HG02981 (cell line): ENCODE measurements at regions not wholly inside any gene's neighbourhood (a gene's known extent, or its start where the extent isn't known, plus 50 kb on each side); places are given as distances from the start of the nearest gene placed in this dataset.

Experiments
- ATAC-seq: cut with Tn5 transposase; IDR thresholded peaks from one replicate; pipeline ENCODE4 v1.9.1; 2021; ENCODE audit warnings: mild to moderate bottlenecking, moderate library complexity; ENCODE audit not compliant: unreplicated experiment

DNA sequence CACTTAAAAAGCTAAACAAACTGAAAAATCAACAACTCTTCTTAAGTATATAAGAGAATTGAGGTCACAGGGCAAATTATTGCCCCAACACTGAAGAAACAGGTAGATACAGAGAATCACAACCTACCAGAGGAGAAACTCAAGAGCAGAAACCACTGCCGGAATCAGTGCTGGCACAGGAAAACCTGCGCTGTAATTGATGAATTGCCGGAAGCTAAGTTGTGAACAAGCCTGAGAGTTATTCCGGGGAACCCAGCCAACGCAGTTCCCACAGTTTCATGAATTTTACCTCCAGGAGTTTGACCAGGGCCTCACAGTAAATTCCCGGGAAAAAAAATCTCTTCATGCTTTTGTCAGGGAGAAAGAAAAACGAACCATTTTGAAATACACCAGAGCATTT is 657.1 kb upstream of the BRINP3 start:
- no peak for ATAC-seq

DNA sequence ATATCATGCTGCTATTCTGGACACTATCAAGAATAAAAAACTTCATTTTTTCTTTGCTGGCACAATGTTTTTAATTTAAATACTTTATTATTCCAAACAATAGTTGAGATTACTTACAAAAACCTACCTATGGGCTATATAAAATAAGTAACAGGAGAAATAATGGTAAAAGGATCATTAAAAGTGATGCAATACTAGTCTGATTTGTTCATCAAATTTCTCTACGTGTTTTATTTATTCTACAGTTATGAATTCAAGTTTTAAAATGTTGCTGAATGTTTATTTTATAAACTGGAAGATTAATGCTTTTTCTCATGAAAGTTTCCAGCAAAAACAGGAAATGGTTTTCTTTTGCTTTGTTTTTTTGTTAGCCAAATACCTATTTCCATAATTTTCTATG is 662.4 kb upstream of the BRINP3 start:
- no peak for ATAC-seq

DNA sequence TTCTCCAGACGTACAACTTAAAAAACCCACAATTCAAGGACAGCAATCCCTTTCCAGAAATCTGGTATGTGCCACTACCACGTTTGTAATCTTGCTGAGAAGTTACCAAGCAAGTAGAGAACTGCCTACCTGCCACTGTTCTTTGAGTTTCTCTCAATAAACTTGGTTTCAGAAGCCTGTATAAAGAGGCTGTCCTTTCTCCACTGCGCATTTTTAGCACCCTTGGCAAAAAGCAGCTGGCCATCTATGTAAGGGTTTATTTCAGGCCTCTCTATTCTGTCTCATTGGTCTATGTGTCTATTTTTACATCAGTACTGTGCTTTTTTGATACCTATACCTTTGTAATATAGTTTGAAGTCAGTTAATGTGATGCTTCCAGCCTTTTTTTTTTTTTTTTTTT is 665.1 kb upstream of the BRINP3 start:
- no peak for ATAC-seq

DNA sequence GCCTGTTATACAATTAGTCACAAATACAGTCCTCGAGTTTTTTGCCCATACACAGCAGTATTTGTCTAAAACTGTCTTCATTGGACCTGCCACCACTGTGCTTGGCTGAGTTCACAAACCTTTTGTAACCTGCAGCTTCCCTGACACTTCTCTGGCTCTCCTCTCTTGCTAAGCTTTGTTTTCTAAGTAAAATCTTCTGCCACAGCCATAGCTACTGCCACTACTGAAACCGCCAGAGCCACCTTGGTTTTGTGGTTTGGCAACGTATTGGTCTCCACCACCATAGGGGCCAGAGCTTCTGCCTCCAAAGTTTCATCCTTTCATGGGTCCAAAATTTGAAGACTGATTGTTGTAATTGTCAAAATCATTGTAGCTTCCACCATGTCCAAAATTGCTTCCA is 668.2 kb upstream of the BRINP3 start:
- ATAC-seq, result no peak

DNA sequence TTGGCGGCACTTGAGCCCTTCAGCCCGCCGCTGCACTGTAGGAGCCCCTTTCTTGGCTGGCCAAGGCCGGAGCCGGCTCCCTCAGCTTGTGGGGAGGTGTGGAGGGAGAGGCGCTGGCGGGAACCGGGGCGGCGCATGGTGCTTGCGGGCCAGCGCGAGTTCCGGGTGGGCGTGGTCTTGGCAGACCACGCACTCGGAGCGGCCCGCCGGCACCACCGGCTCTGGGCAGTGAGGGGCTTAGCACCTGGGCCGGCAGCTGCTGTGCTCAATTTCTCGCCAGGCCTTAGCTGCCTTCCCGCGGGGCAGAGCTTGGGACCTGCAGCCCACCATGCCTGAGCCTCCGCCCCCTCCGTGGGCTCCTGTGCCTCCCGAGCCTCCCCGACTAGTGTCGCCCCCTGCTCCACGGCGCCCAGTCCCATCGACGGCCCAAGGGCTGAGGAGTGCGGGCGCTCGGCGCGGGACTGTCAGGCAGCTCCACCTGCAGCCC is 673.7 kb upstream of the BRINP3 start:
- no peak for ATAC-seq

DNA sequence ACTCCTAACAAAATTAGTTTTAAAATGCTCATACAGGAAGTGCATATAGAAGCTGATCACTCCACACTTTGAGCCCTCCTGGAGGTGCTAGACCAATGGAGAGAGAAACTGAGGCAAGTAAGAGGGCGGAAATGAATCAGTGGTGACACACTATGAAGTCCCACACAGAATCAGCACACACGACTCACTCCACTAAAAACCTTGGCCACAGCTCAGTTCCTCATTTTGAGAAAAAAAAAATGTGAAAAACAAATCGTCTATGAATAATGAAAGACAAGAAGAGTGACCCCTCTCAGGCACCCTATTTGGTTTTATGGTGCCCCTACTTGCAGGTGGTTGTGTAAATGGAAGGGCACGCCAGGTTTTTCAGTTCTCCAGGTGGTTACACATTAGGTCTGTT is 675.1 kb upstream of the BRINP3 start:
- no peak for ATAC-seq

DNA sequence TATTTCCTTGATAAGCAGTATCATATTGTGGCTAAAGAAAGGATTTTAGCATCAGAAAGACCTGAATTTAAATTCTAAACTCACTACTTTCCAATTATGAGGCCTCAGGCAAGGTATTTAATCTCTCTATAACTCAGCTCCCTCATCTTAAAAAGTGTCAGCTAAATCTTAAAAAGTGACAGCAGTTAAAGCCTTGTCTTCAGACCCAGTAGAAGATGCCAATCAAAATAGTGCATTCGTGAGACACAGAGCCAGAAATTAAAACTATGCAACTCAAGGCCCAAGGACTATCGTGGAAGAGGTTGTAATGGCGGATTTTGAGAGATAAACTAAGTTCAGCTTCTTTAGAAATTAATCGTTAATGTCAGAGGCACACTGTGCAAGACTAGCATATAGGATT is 677.5 kb upstream of the BRINP3 start:
- ATAC-seq, result no peak

DNA sequence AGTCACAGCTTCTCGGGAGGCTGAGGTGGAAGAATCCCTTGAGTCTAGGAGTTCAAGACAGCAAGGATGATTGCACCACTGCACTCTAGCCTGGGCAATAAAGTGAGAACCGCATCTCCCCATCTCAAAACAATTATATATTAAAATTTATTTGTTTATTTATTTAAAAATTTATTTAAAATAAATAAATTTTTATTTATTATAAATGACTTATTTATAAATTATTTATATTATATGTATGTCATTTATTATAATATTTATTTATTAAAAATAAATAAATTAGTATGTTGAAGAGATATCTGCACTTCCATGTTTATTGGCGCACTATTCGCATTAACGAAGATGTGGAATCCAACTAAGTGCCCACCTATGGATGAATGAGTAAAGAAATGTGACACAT is 683.2 kb upstream of the BRINP3 start:
- ATAC-seq, result no peak

DNA sequence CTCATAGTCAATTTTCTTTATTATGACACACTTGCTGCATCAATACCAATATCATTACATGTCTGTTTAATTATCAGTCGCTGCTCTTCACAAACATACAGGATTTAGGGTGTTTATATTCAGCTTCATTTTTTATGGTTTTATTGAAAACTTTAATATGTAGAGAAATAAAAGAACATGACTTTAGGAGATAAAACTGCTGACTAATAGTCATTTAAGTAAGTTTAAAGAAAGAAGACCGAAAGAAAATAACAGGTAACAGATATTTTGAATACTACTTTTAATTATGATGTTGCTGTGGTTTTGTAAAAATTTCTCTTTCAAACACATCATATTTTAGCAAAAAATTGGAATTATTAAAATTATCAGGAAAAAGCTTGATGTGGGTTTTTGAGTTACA is 685.1 kb upstream of the BRINP3 start:
- no peak for ATAC-seq

DNA sequence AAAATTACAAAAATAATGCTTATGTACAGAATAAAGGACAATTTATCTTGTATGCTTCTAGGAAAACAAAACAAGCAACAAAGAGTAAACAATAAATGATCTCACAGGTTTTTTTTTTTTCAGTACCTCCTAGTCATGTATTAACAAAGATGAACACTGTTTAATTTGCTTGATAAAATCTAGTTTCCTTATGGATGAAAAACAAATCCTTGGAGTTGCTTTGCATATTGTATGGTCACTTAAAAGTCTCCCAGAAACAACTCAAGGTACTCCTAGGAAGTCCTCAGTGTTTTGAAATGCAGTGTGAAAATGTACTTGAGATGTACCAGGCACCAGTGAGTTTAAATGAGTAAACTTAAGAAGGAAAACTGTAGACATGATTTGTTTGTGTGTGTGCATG is 686.0 kb upstream of the BRINP3 start:
- no peak for ATAC-seq

DNA sequence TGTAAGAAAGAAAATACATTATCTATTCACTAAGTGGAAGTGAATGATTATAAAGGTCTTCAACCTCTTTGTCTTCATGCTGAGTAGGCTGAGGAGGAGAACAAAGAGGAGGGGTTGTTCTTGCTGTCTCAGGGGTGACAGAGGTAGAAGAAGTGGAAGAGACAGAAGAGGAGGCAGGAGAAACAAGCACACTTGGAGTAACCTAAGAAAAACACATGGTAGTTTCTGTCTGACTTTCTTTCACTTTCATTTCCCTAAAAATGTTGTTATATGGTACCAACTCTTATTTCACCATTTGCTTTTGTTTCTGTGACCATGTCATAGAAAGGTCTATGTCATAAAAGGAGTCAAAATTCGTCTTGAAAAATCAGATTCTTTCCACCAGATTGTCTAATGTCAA is 696.6 kb upstream of the BRINP3 start:
- peak; percentile 98 for ATAC-seq

DNA sequence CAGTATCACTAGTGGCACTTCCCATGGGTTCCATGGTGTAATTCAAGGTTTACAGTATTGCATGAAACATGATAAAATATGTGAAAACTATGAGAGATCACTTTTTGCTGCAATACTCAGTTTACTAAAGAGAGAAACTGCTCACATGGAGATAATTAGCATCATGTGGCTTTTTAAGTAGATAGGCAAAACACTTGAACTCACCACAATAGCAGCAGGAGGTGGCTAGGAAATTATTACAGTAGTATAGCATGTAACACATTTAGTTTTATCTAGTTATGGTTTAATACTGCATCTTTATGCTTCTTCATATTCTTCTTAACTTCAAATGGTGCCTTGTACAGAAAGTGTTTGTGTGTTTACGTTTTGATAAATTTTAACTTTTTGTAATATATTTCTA is 698.5 kb upstream of the BRINP3 start:
- ATAC-seq, result no peak

DNA sequence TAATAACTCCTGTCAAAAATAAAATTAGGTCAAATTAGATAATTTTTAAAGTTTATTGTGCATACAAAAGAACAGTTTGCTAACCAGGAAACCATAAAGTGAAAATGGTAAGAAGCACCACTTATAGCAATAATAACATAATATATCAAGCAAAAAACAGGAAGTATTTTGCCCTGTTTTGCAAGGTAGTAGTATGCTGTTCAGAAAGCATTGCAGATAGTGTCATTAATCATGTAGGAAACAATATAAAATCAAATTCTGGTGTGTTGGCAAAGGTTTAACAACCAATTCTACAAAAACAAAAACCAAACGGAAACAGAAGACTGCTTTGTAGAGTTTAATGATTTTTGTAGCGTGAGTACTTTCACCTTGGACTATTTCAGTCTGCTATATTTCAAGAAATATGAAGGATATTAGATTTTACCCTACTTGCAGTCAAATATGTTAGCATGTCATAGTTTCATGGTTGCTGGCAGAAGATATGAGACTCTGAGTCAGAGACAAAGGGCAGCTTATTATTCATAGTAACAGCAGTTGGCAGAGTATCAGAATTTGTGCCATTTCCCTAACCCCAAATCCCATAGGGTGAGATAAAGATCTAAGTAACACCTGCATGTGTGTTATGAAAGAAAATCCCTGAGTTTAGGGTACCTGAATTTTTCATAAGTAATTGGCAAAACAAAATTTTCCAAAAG is 729.0 kb upstream of the BRINP3 start:
- ATAC-seq, result no peak

DNA sequence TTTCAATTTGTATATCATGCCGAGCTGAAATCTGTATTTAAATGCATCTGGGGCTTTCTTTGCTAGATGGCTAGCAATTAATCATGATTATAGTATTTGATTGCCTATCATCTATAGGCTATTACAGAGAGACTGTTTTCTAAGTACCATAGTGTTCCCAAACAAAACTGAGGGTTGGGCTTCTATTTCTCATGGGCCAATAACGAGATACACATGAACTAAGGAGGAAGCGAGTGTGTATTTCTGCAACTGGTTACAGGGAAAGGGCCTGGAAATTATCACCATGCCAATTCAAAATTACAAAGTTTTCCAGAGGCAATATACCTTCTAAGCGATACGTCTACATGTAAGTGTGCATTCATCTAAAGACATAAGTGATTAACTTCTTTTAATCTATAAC is 744.5 kb upstream of the BRINP3 start:
- no peak for ATAC-seq

DNA sequence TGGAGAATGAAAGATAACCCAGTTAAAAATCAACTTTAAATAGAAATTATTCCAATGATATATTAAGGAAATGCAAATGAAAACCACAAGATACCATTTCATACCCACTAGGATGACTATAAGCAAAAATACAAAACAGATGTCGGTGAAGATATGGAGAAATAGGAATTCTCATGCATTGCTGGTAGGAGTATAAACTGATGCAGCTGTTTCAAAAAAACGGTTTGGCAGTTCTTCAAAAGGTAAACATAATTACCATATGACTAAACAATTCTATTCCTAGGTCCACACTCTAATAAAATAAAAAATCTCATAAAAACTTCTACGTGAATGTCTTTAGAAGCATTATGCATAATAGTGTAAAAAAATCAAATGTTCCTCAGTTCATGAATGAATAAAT is 763.3 kb upstream of the BRINP3 start:
- ATAC-seq, result no peak

DNA sequence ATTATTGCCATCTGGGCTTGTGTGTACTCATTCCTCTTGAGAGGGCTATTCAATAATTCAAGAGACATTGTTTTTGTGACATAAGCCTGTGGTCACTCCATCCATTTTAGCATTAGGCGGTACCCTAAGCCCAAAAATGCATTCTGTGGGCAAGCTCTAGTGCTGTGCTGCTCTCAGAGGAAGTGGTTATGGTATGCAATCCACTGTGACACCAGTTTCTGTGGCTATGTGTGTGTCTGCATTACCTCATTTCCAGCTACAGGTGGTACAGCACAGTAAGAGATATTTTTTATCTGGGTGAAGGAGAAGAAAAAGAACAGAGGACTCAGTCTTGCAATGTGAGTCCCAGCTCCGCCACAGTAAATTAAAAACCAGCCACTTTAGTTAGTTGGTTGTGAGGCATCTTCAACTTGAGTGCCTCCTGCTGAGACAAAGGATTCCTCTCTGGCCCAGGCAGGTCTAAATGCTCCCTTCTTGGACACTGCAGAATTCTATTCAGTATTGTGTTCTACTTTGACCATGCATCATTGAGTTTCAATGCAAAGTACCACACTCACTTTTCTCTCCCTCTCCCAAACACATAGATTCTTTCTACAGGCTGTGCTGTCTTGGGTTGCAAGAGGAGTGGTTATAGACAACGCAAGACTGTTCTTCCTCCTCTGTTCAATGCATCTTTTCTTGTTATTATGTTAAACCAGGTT is 777.8 kb upstream of the BRINP3 start:
- ATAC-seq, result peak; percentile 84

DNA sequence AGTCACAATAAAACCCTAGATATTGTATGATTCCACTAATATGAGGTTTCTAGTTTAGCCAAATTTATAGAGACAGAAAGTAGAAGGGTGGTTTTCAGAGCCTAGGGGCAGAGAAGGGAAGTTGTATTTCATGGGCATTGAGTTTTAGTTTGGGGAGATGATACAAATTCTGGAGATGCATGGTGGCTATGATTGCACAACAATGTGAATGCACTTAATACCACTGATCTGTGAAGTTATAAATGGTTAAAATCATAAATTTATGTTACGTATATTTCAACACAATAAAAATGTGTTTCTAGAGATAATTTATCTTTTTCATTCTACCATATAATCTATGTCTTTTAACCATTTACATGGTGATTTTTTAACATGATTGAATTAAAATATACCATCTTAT is 779.3 kb upstream of the BRINP3 start:
- no peak for ATAC-seq

DNA sequence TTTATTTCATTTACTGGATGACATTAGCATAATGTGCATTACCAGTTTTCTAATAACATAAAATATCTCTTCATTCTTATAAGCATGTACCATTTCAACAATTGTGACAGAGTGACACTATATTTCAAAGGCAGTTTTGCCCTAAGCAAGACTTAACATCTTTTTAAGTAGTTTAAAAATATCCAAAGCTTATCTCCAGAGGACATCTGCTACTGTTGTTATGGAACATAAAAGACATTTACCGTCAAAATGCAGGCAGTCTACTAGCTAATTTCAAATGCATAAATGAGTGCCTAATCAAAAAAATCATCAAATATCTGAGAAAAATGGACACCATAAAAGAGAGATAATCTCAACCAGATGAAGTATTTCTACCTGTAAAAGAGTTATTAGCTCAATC is 782.4 kb upstream of the BRINP3 start:
- no peak for ATAC-seq

DNA sequence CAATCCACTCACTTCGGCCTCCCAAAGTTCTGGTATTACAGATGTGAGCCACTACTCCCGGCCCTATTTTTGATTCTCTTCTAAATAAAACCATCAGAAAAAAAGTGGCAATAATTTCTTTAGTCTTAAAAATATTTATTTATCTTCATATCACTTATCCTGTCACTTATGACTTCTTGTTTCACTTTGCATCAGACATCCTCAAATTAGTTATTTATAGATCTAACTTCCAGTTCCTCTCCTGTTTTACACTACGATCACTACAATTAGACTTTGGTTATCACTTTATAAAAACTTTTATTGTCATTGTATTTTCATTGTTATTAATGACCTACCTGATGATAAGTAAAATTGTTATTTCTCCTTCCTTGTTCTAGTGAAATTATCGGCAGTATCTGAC is 783.4 kb upstream of the BRINP3 start:
- no peak for ATAC-seq

DNA sequence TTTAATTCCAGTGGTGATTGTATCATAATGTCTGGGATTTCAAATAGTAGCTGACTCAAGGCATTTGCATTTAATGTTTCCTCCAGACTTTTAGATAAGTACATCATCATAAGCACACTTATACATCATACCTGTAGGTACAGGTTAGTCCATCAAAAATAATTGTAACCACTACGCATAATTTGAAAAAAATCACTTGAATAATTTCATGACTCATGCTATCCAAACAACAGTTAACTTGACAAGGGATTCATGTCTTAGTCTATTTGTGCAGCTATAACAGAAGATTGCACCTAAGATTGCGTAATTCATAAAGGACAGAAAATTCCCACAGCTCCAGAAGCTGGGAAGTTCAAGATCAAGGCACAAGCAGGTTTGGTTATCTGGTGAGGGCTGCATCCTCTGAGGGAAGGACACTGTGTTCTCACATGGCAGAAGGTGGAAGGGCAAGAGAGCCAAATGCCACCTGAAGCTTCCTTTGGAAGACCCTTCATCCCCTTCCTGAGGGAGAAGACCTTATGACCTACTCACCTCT is 801.7 kb upstream of the BRINP3 start:
- ATAC-seq, result no peak

DNA sequence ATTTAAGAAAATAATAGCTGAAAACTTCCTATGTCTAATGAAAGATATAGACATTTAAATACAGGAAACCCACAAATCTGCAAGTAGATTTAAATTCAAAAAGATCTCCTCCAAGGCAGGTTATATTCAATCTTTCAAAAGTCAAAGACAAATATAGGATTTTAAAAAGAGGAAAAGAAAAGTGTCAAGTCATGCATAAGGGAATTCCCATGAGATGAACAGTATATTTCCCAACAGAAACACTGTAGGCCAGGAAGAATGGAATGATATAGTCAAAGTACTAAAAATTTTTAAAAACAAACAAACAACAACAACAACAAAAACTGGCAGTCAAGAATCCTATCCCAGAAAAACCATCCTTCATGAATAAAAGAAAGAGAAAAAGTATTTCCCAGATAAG is 806.5 kb upstream of the BRINP3 start:
- ATAC-seq, result no peak

DNA sequence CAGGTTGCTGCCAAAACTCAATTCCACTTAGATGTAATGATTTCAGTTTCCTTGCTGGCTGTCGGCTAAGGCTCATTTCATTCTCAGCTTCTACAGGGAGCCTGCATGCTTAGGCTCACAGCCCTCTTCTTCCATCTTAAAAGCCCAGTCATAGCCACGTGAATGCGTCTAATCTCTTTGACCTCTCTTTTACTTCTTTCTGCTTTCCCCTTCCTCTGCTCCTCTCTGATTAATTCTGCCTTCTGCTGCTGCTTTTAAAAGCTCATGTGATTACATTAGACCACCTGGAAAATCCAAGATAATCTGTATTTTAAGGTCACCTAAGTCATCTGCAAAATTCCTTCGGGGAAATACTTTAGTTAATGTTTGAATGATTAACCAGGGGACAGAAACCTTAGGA is 812.8 kb upstream of the BRINP3 start:
- ATAC-seq, result no peak

DNA sequence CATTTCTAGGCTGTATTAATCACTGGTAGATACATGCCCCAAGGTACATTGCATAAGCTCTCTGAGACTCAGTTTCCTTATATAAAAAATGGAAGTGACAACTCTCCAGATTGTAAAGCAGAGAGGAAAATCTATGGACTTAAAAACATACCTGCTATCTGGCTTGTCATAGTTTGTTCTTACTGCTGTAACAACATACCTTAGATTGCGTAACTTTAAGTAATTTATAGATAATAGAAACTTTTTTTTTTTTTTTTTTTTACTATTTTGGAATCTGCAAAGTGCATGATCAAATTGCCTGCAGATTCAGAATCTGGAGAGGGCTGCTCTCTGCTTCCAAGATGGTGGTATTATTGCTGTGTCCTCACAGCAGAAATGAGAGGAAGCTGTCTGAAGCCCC is 827.7 kb upstream of the BRINP3 start:
- no peak for ATAC-seq
